ENCODE measurements at regions not wholly inside any gene's neighbourhood (a gene's known extent, or its start where the extent isn't known, plus 50 kb on each side); places are given as distances from the start of the nearest gene placed in this dataset.

- TF ChIP-seq POLR2AphosphoS5 (IDR thresholded peaks at IDR 0.05): no peak
- TF ChIP-seq, protein P1, sequence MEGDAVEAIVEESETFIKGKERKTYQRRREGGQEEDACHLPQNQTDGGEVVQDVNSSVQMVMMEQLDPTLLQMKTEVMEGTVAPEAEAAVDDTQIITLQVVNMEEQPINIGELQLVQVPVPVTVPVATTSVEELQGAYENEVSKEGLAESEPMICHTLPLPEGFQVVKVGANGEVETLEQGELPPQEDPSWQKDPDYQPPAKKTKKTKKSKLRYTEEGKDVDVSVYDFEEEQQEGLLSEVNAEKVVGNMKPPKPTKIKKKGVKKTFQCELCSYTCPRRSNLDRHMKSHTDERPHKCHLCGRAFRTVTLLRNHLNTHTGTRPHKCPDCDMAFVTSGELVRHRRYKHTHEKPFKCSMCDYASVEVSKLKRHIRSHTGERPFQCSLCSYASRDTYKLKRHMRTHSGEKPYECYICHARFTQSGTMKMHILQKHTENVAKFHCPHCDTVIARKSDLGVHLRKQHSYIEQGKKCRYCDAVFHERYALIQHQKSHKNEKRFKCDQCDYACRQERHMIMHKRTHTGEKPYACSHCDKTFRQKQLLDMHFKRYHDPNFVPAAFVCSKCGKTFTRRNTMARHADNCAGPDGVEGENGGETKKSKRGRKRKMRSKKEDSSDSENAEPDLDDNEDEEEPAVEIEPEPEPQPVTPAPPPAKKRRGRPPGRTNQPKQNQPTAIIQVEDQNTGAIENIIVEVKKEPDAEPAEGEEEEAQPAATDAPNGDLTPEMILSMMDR (IDR thresholded peaks at IDR 0.05): no peak
Measured at GRCh38 chr21:27315373-27315772, 348.5 kb upstream of the ADAMTS5 start.

Measured in suprapubic skin (tissue), 3 donors.